ENCODE measurements at regions not wholly inside any gene's neighbourhood (a gene's known extent, or its start where the extent isn't known, plus 50 kb on each side); places are given as distances from the start of the nearest gene placed in this dataset.
"Not testable (repeated sequence)": the region's sequence is repeated elsewhere in the genome, so short reads cannot be mapped to it uniquely, and the experiment has no call there.

GRCh38 chr3:73827725-73828211, 203.0 kb upstream of the PDZRN3 start:
- FAIRE-seq (no peak), DNase-seq (ENCODE audit: low spot score in 2 of 2) (no peak)

- DNase-seq (ENCODE audit: low spot score in 2 of 2) (no peak), FAIRE-seq (no peak)
Observed at GRCh38 chr3:73827204-73827603, 202.5 kb upstream of the PDZRN3 start.

GRCh38 chr3:73820896-73821295, 196.2 kb upstream of the PDZRN3 start:
- not testable (repeated sequence) for DNase-seq (ENCODE audit: low spot score in 2 of 2); FAIRE-seq

DNA sequence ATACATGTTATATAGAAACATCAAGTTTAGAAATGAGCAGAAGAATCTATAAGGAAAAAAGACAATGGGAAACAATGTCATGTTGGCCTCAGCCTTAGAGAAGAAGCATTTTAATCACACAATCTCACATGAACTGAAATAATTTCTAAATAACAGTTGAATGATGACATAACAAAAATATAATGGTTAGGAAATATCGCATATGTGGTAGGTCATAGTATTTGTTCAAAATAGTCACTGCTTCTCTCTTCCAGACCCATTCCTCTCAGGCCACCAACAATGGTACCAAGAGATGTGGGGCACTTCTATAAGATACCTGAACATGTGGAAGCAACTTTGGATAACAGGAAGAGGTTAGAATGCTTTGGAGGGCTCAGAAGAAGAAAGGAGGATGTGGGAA, 195.7 kb upstream of the PDZRN3 start:
- DNase-seq (ENCODE audit: low spot score in 2 of 2) (no peak), FAIRE-seq (no peak)

DNA sequence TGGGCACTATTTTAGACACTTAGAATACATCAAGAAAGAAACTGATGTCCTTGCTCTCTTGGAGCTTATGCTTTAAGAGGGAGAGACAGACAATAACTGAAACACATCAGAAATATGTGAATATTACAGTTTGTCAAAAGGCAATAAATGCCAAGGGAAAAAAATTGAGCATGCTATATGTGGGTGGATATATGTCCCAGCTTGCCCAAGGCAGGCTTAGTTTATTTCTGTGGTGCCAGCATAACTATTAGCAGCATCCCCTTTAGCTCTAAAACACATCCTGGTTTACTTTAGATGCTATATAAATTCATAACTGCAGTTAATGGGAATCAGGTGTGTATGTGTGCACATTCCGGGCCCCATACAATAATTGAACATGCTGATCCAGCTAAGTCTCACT, 191.2 kb upstream of the PDZRN3 start:
- FAIRE-seq, result no peak
- no peak for DNase-seq (ENCODE audit: low spot score in 2 of 2)

DNA sequence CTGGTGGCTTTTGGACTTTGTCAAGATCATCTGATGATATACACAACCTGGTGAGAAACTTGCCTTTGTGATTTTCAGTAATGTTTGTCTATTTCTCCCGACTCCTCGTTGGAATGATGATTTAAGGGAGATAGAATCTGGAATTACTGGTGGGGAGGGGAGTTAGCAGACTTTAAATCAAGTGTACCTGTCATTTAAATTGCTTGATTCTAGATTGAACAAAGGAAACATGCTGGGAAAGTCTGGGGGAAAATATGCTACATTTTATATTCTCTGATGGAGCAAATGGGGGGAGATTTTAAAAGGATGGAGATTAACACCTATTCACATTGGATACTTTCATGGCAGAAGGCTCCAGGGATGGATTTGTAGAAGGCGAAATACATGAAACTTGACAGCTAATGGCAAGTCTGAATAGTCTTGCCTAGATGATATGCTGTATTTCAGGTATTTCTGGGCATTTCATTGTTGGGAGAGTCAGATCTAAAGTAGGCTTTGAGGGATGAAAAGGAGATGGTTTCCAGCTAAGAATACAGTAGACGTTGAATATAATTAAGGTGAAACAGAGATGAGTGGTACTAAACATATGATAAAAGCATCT, 189.1 kb upstream of the PDZRN3 start:
- DNase-seq (ENCODE audit: low spot score in 2 of 2), result no peak
- no peak for FAIRE-seq

- FAIRE-seq, result no peak
- no peak for DNase-seq (ENCODE audit: low spot score in 2 of 2)
Observed at GRCh38 chr3:73813291-73813690, 188.6 kb upstream of the PDZRN3 start.

DNA sequence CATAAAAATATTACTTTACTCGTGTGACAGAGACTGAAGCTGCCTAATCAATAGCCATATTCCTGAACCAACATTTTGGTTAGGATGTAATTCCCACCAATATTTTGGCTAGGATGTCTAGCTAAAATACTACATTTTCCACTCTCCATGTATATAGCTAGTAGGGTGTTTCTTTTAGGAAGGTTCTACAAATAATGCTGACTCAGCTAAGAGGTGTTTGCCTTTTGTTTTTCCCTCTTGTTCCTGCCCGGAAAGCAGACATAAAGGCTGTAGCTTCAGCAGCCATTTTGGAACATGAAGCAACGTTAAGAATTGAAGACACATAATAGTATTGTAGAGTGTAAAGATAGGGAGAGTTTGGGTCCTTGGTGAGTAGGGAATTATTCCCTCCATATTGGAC, 187.3 kb upstream of the PDZRN3 start:
- FAIRE-seq, result no peak
- DNase-seq (ENCODE audit: low spot score in 2 of 2), result no peak

GRCh38 chr3:73808862-73809509, 184.2 kb upstream of the PDZRN3 start:
- no peak for FAIRE-seq
- no peak for DNase-seq (ENCODE audit: low spot score in 2 of 2)

- no peak for FAIRE-seq
Observed at GRCh38 chr3:73805435-73805834, 180.7 kb upstream of the PDZRN3 start.

GRCh38 chr3:73804204-73804603, 179.5 kb upstream of the PDZRN3 start:
- no peak for DNase-seq (ENCODE audit: low spot score in 2 of 2)
- FAIRE-seq, result no peak

More at GRCh38 chr3:73805435-73805834, 180.7 kb upstream of the PDZRN3 start:
- no peak for DNase-seq (ENCODE audit: low spot score in 2 of 2)

- no peak for DNase-seq (ENCODE audit: low spot score in 2 of 2)
- FAIRE-seq, result no peak
Observed at GRCh38 chr3:73801444-73801843, 176.7 kb upstream of the PDZRN3 start.

- no peak for DNase-seq (ENCODE audit: low spot score in 2 of 2)
- no peak for FAIRE-seq
Observed at GRCh38 chr3:73797311-73797710, 172.6 kb upstream of the PDZRN3 start.

- FAIRE-seq, result no peak
- no peak for DNase-seq (ENCODE audit: low spot score in 2 of 2)
Observed at GRCh38 chr3:73796382-73796781, 171.6 kb upstream of the PDZRN3 start.

DNA sequence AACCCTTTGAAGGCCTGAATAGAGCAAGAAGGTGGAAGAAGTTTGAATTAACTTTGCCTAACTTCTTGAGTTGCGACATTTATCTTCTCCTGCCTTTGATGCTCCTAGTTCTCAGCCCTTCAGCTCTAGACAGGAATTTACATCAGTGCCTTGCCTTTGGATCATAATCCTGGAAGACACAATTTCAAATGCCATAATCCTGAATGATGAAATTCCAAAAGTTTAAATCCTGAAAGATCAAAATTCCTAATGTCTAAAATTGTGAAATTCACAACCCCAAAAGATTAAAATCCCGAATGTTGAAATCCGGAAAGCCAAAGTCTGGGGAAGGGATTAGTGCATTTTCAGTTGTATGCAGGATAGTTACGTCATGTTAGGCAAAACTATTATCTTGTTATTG, 166.6 kb upstream of the PDZRN3 start:
- FAIRE-seq (no peak), DNase-seq (ENCODE audit: low spot score in 2 of 2) (no peak)

GRCh38 chr3:73789825-73790444, 165.2 kb upstream of the PDZRN3 start:
- FAIRE-seq, result no peak
- DNase-seq (ENCODE audit: low spot score in 2 of 2), result no peak

GRCh38 chr3:73787620-73788019, 162.9 kb upstream of the PDZRN3 start:
- no peak for FAIRE-seq
- DNase-seq (ENCODE audit: low spot score in 2 of 2), result no peak

DNA sequence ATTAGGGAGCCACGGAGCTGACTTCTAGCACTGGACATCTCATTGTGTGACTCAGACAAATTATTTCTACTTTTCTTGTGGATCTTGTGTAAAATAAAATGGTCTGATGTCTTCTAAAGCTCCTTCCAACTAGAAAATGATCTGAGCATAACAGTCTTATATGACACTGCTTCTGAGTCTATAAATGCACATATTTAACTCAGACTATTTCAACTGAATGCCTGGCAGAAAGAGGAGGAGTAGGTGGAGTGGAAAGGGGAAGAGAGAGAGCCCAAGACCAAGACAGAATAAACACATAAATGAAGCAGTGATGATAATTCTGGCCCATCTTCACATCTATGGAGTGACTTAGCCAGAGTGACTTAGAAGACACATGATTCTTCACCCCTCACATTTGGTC, 162.3 kb upstream of the PDZRN3 start:
- DNase-seq (ENCODE audit: low spot score in 2 of 2), result no peak
- no peak for FAIRE-seq

DNA sequence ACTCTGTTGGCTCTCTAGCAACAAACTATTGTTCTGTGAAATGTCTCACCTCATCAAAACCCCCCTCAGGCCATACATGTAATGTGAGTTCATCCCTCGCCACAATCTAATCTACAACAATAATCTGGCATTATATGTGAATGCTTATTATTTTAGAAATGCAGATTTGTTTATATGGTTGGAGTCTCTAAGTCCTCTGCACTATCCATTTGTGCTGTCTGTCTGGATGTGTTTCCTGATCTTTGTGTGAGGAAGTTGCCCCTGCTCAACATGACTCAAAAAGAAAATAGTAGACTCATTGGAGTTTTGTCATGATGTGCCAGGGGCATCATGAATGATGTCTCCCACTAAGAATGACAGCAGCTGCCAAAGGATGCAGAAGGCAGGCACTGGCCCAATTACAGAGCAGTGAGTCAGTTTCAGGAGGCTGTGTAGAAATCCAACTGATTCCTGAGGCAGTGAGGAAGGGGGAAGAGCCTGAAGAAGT, 161.6 kb upstream of the PDZRN3 start:
- DNase-seq (ENCODE audit: low spot score in 2 of 2) (no peak), FAIRE-seq (peak; percentile 6)

DNA sequence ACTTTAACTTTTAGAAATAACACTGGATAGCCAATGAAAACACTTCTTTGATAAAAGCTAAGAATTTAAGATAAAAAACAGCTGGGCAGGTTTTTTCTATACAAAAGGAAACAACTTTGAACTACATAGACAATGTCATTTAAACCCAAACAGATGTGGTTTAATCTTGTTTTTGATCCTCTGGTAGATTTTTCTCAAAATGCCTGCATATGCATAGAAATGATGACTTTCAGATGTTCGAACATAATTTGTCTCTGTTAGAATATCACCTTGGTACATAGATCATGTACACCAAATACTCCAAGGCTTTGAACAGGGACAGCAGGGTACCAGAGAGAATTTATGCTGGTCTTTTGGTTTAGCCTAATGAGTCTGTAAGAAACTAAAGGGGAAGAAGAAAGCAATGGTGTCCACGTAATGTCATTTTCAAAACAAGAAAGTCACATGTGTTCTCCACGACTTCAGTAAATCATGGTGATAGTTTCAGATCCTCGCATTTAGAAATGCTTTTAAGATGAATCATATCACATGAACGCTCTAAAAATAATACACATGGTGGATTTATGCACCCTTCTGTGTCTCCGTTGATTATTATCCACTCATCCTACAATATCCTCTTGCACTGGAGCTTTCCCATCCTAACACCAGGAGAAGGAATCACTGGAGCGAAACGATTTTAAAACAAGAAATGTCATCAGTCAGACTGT, 160.1 kb upstream of the PDZRN3 start:
- FAIRE-seq (no peak), DNase-seq (ENCODE audit: low spot score in 2 of 2) (no peak)

DNA sequence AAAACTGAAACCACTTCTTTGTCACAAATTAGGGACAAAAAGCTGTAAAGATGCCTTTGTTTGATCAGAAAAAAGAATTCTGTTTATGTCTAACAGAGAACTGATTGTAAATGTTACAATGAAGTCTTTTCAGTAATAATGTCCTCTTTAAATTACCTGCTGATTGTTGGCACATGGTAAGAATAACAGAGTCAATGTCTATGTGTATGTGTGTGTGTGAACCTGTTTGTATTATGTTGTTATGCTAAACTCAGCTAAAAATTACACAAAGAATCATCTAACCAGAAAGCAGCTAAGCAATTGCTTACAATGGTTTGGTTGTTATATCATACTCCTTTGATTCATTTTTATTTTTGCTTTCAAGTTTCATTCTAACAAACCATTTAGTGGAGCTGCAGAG, 159.1 kb upstream of the PDZRN3 start:
- DNase-seq (ENCODE audit: low spot score in 2 of 2) (no peak), FAIRE-seq (peak; percentile 95)

Data from frontal cortex (tissue), 3 donors.